Upper lobe of left lung (tissue), 4 donors: ENCODE measurements at regions not wholly inside any gene's neighbourhood (a gene's known extent, or its start where the extent isn't known, plus 50 kb on each side); places are given as distances from the start of the nearest gene placed in this dataset.

Experiments
- CTCF ChIP-seq, 6 experiments: fragments of 450-650 bp in 4 of 6; fragments of 200-600 bp in 2 of 6; sonication (generic) in 2 of 6; IDR thresholded peaks; one replicate each; pipeline ENCODE4 v1.5.1; 2016 to 2019; ENCODE audit warnings: antibody characterized with exemption in 6 of 6
- EP300 ChIP-seq, 4 donors: sonication (generic); formaldehyde crosslinking; IDR thresholded peaks; one replicate each; pipeline ENCODE4 v1.5.1; 2017; ENCODE audit warnings: antibody characterized with exemption in 4 of 4, control low read depth in 2 of 4
- POLR2A ChIP-seq, 4 donors: fragments of 450-650 bp; IDR thresholded peaks; one replicate each; pipeline ENCODE4 v1.5.1; 2016 to 2017; ENCODE audit warnings: antibody characterized with exemption in 4 of 4, mild to moderate bottlenecking in 2 of 4
- POLR2AphosphoS5 ChIP-seq, 2 donors: sonication (generic); formaldehyde crosslinking; IDR thresholded peaks; one replicate each; pipeline ENCODE4 v1.5.1; 2017; ENCODE audit warnings: antibody characterized with exemption in 2 of 2

- TF ChIP-seq CTCF (IDR thresholded peaks at IDR 0.05) (no peak), POLR2A (IDR thresholded peaks at IDR 0.05) (no peak), EP300 (IDR thresholded peaks at IDR 0.05) (no peak), POLR2AphosphoS5 (IDR thresholded peaks at IDR 0.05) (no peak)
Observed at GRCh38 chr7:131655447-131655846, 99.0 kb upstream of the PODXL start.
